ENCODE measurements at regions not wholly inside any gene's neighbourhood (a gene's known extent, or its start where the extent isn't known, plus 50 kb on each side); places are given as distances from the start of the nearest gene placed in this dataset.

DNA sequence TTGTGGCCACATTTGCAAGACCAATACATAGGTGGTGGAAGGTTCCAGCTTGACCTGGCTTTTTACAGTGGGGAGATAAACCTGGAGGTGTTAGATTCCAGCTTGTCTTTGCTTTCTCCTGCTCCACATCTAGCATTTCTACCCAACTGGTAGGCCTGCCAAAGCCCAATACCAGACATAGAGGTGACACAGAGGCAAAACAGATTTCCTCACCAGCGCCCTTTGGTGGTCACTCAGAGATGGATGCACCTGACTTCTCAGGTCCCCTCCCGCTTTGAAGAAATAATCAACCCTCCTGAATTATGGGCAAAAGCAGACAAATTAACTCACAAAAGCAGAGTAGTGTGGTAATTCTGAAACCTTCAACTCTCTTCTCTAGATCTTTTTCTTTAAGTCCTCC is 1356.2 kb downstream of the FAM181B start:
- Histone ChIP-seq H3K36me3 (no peaks in the 10 kb centered on the region), H3K27me3 (no peaks in the 10 kb centered on the region), H3K4me3 (no peak overlapping the region), H3K9me3 (no peaks in the 10 kb centered on the region), H3K4me1 (ENCODE audit: insufficient read depth) (no peaks in the 10 kb centered on the region), H3K27ac (no peak overlapping the region)
- no peak for DNase-seq
- intact Hi-C loops (cut with DNase I) = no loop called here
- TF ChIP-seq POLR2A (IDR thresholded peaks at IDR 0.05) = no peak
- no peak for TF ChIP-seq EP300 (IDR thresholded peaks at IDR 0.05)
- TF ChIP-seq, protein P1, sequence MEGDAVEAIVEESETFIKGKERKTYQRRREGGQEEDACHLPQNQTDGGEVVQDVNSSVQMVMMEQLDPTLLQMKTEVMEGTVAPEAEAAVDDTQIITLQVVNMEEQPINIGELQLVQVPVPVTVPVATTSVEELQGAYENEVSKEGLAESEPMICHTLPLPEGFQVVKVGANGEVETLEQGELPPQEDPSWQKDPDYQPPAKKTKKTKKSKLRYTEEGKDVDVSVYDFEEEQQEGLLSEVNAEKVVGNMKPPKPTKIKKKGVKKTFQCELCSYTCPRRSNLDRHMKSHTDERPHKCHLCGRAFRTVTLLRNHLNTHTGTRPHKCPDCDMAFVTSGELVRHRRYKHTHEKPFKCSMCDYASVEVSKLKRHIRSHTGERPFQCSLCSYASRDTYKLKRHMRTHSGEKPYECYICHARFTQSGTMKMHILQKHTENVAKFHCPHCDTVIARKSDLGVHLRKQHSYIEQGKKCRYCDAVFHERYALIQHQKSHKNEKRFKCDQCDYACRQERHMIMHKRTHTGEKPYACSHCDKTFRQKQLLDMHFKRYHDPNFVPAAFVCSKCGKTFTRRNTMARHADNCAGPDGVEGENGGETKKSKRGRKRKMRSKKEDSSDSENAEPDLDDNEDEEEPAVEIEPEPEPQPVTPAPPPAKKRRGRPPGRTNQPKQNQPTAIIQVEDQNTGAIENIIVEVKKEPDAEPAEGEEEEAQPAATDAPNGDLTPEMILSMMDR (IDR thresholded peaks at IDR 0.05) = no peak
- 72 to 87% (median 73%) methylated on average over 2 of the region's 2 CpGs for WGBS, 3 donors

DNA sequence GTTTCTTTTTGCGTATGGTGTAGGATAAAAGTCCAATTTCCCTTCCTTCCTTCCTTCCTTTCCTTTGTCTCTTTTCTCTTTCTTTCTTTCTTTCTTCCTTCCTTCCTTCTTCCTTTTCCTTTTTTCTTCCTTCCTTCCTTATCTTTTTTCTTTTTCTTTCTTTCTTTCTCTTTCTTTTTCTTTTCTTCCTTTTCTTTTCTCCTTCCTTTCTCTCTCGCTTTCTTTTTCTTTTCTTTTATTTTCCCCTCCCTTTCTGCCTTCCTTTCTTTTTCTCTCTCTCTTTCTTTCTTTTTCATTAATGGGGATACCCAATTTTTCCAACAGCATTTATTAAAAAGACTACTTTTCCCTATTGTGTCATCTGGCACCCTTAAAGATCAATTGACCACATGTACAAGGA is 1359.7 kb downstream of the FAM181B start:
- H3K4me3 ChIP-seq = no peak overlapping the region
- DNase-seq = no peak
- H3K36me3 ChIP-seq = no peaks in the 10 kb centered on the region
- H3K27ac ChIP-seq = no peak overlapping the region
- H3K9me3 ChIP-seq = no peaks in the 10 kb centered on the region
- WGBS, 3 donors = 83 to 92% (median 92%) methylated on average over 2 of the region's 2 CpGs
- no peak for TF ChIP-seq EP300 (IDR thresholded peaks at IDR 0.05)
- TF ChIP-seq, protein P1 (IDR thresholded peaks at IDR 0.05) = no peak
- TF ChIP-seq POLR2A (IDR thresholded peaks at IDR 0.05) = no peak
- intact Hi-C loops (cut with DNase I) = no loop called here
- no peaks in the 10 kb centered on the region for H3K4me1 ChIP-seq (ENCODE audit: insufficient read depth)
- H3K27me3 ChIP-seq = no peaks in the 10 kb centered on the region

DNA sequence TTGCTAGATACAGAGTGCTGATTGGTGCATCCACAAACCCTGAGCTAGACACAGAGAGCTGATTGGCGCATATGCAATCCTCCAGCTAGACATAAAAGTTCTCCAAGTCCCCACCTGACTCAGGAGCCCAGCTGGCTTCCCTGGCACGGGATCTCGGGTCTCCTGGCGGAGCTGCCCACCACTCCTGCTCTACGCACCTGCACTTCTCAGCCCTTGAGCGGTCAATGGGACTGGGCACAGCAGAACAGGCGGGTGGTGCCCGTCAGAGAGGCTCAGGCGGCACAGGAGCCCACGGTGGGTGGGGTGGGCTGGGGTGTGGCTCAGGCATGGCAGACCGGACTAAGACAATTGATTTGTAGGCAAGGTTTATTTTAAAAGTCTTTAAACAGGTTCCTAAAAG is 1365.5 kb downstream of the FAM181B start:
- 91 to 96% (median 93%) methylated on average over 11 of the region's 11 CpGs for WGBS, 3 donors
- H3K4me1 ChIP-seq (ENCODE audit: insufficient read depth) = no peaks in the 10 kb centered on the region
- H3K36me3 ChIP-seq = no peaks in the 10 kb centered on the region
- intact Hi-C loops (cut with DNase I) = no loop called here
- H3K9me3 ChIP-seq = no peaks in the 10 kb centered on the region
- no peak for DNase-seq
- no peak overlapping the region for H3K27ac ChIP-seq
- no peak overlapping the region for H3K4me3 ChIP-seq
- TF ChIP-seq POLR2A (IDR thresholded peaks at IDR 0.05) = no peak
- TF ChIP-seq, protein P1 (IDR thresholded peaks at IDR 0.05) = no peak
- H3K27me3 ChIP-seq = no peaks in the 10 kb centered on the region

DNA sequence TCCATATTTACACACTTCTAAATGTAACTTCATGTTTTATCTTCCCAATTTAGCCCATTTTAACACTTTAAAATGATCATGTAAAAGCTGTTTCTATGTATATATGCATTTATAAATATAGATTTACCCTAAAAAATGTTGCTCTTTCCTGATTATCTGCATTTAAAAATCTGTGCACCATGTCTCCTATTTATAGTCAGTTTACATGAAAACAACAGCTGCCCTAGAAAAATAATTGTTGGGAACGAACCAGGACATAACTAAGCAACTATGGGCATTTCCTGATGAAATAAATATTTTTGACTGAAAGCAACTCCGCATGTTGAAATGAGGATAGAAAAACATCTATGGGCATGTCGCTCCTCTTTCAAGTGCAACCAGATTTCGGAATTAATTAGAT is 1368.2 kb downstream of the FAM181B start:
- H3K36me3 ChIP-seq = no peaks in the 10 kb centered on the region
- H3K4me3 ChIP-seq = no peak overlapping the region
- no peak overlapping the region for H3K27ac ChIP-seq
- no peak for TF ChIP-seq POLR2A (IDR thresholded peaks at IDR 0.05)
- no peak for TF ChIP-seq EP300 (IDR thresholded peaks at IDR 0.05)
- TF ChIP-seq, protein P1 (IDR thresholded peaks at IDR 0.05) = no peak
- H3K4me1 ChIP-seq (ENCODE audit: insufficient read depth) = no peaks in the 10 kb centered on the region
- intact Hi-C loops (cut with DNase I) = no loop called here
- WGBS, 3 donors = 71 to 76% (median 72%) methylated on average over 4 of the region's 4 CpGs
- H3K9me3 ChIP-seq = no peaks in the 10 kb centered on the region
- no peaks in the 10 kb centered on the region for H3K27me3 ChIP-seq
- DNase-seq = no peak

DNA sequence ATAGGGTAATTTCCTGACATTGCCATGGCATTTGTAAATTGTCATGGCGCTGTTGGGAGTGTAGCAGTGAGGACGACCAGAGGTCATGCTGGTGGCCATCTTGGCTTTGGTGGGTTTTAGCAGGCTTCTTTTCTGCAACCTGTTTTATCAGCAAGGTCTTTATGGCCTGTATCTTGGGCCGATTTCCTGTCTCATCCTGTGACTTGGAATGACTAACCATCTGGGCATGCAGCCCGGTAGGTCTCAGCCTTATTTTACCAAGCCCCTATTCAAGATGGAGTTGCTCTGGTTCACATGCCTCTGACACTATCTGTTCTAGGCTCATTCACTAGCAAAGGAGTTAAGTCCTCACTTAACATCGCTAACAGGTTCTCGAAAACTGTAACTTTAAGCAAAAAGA is 1374.2 kb downstream of the FAM181B start:
- Histone ChIP-seq H3K27ac (no peak overlapping the region), H3K4me1 (ENCODE audit: insufficient read depth) (no peaks in the 10 kb centered on the region), H3K9me3 (no peaks in the 10 kb centered on the region), H3K27me3 (no peaks in the 10 kb centered on the region), H3K36me3 (no peaks in the 10 kb centered on the region), H3K4me3 (no peak overlapping the region)
- WGBS, 3 donors = 70 to 76% (median 73%) methylated on average over 6 of the region's 6 CpGs
- TF ChIP-seq, protein P1 (IDR thresholded peaks at IDR 0.05) = no peak
- TF ChIP-seq POLR2A (IDR thresholded peaks at IDR 0.05) (no peak), EP300 (IDR thresholded peaks at IDR 0.05) (no peak)
- intact Hi-C loops (cut with DNase I) = no loop called here
- no peak for DNase-seq
